ENCODE measurements at regions not wholly inside any gene's neighbourhood (a gene's known extent, or its start where the extent isn't known, plus 50 kb on each side); places are given as distances from the start of the nearest gene placed in this dataset.

GRCh38 chr15:68489421-68489820 is 57.5 kb upstream of the ITGA11 start:
- ChIA-PET POLR2A (no interaction called here), CTCF (interaction anchor here (1.6 kb wide), 1 partner anchor 183 kb away, joined by 5 read pairs; no protein-coding TSS in a partner anchor)
- Mint-ChIP-seq H3K9me3 (peaks cover 11% of the 10 kb centered on the region), H3K27ac (no peak overlapping the region), H3K4me1 (peaks cover 19% of the 10 kb centered on the region), H3K36me3 (peaks cover 2% of the 10 kb centered on the region; the same call in 1 of the 2 replicates), H3K27me3 (ENCODE audit: low read depth) (peaks cover 13% of the 10 kb centered on the region), H3K4me3 (no peak overlapping the region)
- no peak for TF ChIP-seq ZNF423 (CRISPR knock-in tag; IDR thresholded peaks at IDR 0.05)
- no peak for TF ChIP-seq ELF4 (CRISPR knock-in tag; IDR thresholded peaks at IDR 0.05; ENCODE audit: low read depth)
- TF ChIP-seq, protein P1, sequence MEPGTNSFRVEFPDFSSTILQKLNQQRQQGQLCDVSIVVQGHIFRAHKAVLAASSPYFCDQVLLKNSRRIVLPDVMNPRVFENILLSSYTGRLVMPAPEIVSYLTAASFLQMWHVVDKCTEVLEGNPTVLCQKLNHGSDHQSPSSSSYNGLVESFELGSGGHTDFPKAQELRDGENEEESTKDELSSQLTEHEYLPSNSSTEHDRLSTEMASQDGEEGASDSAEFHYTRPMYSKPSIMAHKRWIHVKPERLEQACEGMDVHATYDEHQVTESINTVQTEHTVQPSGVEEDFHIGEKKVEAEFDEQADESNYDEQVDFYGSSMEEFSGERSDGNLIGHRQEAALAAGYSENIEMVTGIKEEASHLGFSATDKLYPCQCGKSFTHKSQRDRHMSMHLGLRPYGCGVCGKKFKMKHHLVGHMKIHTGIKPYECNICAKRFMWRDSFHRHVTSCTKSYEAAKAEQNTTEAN (CRISPR knock-in tag; IDR thresholded peaks at IDR 0.05) = no peak
- no peak for TF ChIP-seq ZNF671 (CRISPR knock-in tag; IDR thresholded peaks at IDR 0.05)
- TF ChIP-seq E2F4 (CRISPR knock-in tag; IDR thresholded peaks at IDR 0.05; ENCODE audit: borderline replicate concordance, low read depth) = no peak
- DNase-seq (ENCODE audit: low spot score) = no peak
- ATAC-seq = no peak

GRCh38 chr15:68491415-68492106 is 59.6 kb upstream of the ITGA11 start:
- Mint-ChIP-seq H3K27me3 (ENCODE audit: low read depth) (peaks cover 11% of the 10 kb centered on the region), H3K27ac (no peak overlapping the region), H3K4me1 (peaks cover 12% of the 10 kb centered on the region), H3K36me3 (peaks cover 2% of the 10 kb centered on the region; the same call in 1 of the 2 replicates), H3K4me3 (no peak overlapping the region), H3K9me3 (peaks cover 15% of the 10 kb centered on the region)
- DNase-seq (ENCODE audit: low spot score) (no peak), ATAC-seq (no peak)
- POLR2A ChIA-PET = no interaction called here
- CTCF ChIA-PET = no interaction called here
- TF ChIP-seq, protein P2, sequence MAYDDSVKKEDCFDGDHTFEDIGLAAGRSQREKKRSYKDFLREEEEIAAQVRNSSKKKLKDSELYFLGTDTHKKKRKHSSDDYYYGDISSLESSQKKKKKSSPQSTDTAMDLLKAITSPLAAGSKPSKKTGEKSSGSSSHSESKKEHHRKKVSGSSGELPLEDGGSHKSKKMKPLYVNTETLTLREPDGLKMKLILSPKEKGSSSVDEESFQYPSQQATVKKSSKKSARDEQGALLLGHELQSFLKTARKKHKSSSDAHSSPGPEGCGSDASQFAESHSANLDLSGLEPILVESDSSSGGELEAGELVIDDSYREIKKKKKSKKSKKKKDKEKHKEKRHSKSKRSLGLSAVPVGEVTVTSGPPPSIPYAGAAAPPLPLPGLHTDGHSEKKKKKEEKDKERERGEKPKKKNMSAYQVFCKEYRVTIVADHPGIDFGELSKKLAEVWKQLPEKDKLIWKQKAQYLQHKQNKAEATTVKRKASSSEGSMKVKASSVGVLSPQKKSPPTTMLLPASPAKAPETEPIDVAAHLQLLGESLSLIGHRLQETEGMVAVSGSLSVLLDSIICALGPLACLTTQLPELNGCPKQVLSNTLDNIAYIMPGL (CRISPR knock-in tag; IDR thresholded peaks at IDR 0.05) = no peak
- TF ChIP-seq GABPB1 (CRISPR knock-in tag; IDR thresholded peaks at IDR 0.05) = no peak
- TF ChIP-seq ZNF263 (CRISPR knock-in tag; IDR thresholded peaks at IDR 0.05; ENCODE audit: low read depth) = no peak
- TF ChIP-seq NR1H2 (CRISPR knock-in tag; IDR thresholded peaks at IDR 0.05) = no peak
- TF ChIP-seq ZMAT4 (CRISPR knock-in tag; IDR thresholded peaks at IDR 0.05) = no peak
- TF ChIP-seq FOXP1 (CRISPR knock-in tag; IDR thresholded peaks at IDR 0.05; ENCODE audit: borderline replicate concordance) = no peak
- TF ChIP-seq EMX1 (CRISPR knock-in tag; IDR thresholded peaks at IDR 0.05) = no peak
- TF ChIP-seq, protein P3, sequence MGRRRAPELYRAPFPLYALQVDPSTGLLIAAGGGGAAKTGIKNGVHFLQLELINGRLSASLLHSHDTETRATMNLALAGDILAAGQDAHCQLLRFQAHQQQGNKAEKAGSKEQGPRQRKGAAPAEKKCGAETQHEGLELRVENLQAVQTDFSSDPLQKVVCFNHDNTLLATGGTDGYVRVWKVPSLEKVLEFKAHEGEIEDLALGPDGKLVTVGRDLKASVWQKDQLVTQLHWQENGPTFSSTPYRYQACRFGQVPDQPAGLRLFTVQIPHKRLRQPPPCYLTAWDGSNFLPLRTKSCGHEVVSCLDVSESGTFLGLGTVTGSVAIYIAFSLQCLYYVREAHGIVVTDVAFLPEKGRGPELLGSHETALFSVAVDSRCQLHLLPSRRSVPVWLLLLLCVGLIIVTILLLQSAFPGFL (CRISPR knock-in tag; IDR thresholded peaks at IDR 0.05; ENCODE audit: borderline replicate concordance) = no peak
- TF ChIP-seq, protein P4, sequence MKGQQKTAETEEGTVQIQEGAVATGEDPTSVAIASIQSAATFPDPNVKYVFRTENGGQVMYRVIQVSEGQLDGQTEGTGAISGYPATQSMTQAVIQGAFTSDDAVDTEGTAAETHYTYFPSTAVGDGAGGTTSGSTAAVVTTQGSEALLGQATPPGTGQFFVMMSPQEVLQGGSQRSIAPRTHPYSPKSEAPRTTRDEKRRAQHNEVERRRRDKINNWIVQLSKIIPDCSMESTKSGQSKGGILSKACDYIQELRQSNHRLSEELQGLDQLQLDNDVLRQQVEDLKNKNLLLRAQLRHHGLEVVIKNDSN (CRISPR knock-in tag; IDR thresholded peaks at IDR 0.05) = no peak
- no peak for TF ChIP-seq IRF1 (CRISPR knock-in tag; IDR thresholded peaks at IDR 0.05)
- no peak for TF ChIP-seq MXD4 (CRISPR knock-in tag; IDR thresholded peaks at IDR 0.05; ENCODE audit: borderline replicate concordance)
- no peak for TF ChIP-seq SMAD4 (CRISPR knock-in tag; IDR thresholded peaks at IDR 0.05)
- TF ChIP-seq ZNF138 (CRISPR knock-in tag; conservative IDR thresholded peaks at IDR 0.05) = no peak
- TF ChIP-seq ZBTB21 (CRISPR knock-in tag; IDR thresholded peaks at IDR 0.05; ENCODE audit: borderline replicate concordance) = no peak
- no peak for TF ChIP-seq NR3C1 (CRISPR knock-in tag; conservative IDR thresholded peaks at IDR 0.05; ENCODE audit: low read depth)
- no peak for TF ChIP-seq CREB1 (CRISPR knock-in tag; IDR thresholded peaks at IDR 0.05)
- no peak for TF ChIP-seq NR2C2 (CRISPR knock-in tag; IDR thresholded peaks at IDR 0.05)

Data from WTC11 (cell line).